ENCODE measurements at regions not wholly inside any gene's neighbourhood (a gene's known extent, or its start where the extent isn't known, plus 50 kb on each side); places are given as distances from the start of the nearest gene placed in this dataset.

DNA sequence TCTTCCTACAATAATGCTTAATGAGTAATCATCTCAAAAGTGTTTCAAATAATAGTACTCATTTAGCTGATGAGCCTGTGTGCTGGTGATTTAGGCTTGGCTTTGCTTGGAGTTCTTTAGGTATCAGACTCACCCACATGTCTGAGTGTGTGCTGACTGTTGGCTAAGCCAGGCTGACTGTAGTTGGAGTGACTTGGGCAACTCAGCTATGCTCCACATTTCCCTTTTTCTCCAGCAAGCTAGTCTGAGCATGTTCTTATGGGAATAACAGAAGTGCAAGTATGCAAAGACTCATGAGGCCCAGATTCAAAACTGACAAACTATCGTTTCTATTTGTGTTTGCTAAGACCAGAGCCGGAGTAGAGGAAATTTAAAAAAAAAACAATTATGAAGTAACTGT lies 99.0 kb upstream of the ADGRL4 start:
- no peaks in the 10 kb centered on the region for H3K36me3 ChIP-seq
- no peaks in the 10 kb centered on the region for H3K27me3 ChIP-seq
- H3K9me3 ChIP-seq: no peaks in the 10 kb centered on the region
- intact Hi-C loops (cut with DNase I; ENCODE audit: low total_unique reads): no loop called here
- H3K4me3 ChIP-seq: no peak overlapping the region
- TF ChIP-seq, protein P1, sequence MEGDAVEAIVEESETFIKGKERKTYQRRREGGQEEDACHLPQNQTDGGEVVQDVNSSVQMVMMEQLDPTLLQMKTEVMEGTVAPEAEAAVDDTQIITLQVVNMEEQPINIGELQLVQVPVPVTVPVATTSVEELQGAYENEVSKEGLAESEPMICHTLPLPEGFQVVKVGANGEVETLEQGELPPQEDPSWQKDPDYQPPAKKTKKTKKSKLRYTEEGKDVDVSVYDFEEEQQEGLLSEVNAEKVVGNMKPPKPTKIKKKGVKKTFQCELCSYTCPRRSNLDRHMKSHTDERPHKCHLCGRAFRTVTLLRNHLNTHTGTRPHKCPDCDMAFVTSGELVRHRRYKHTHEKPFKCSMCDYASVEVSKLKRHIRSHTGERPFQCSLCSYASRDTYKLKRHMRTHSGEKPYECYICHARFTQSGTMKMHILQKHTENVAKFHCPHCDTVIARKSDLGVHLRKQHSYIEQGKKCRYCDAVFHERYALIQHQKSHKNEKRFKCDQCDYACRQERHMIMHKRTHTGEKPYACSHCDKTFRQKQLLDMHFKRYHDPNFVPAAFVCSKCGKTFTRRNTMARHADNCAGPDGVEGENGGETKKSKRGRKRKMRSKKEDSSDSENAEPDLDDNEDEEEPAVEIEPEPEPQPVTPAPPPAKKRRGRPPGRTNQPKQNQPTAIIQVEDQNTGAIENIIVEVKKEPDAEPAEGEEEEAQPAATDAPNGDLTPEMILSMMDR (IDR thresholded peaks at IDR 0.05): no peak
- TF ChIP-seq POLR2AphosphoS5 (IDR thresholded peaks at IDR 0.05) (no peak), POLR2A (IDR thresholded peaks at IDR 0.05) (no peak)
- DNase-seq (ENCODE audit: low spot score in 2 of 2): no peak
- H3K4me1 ChIP-seq: no peaks in the 10 kb centered on the region
- no peak overlapping the region for H3K27ac ChIP-seq

- no peaks in the 10 kb centered on the region for H3K36me3 ChIP-seq
- no peak overlapping the region for H3K27ac ChIP-seq
- DNase-seq (ENCODE audit: low spot score in 2 of 2): no peak
- no peaks in the 10 kb centered on the region for H3K4me1 ChIP-seq
- no peak overlapping the region for H3K4me3 ChIP-seq
- TF ChIP-seq POLR2A (IDR thresholded peaks at IDR 0.05) (no peak), POLR2AphosphoS5 (IDR thresholded peaks at IDR 0.05) (no peak)
- TF ChIP-seq, protein P1 (IDR thresholded peaks at IDR 0.05): no peak
- H3K27me3 ChIP-seq: no peaks in the 10 kb centered on the region
- no peaks in the 10 kb centered on the region for H3K9me3 ChIP-seq
- intact Hi-C loops (cut with DNase I; ENCODE audit: low total_unique reads): no loop called here
Observed at GRCh38 chr1:79104617-79105016, 98.1 kb upstream of the ADGRL4 start.

GRCh38 chr1:79100385-79100784 lies 93.9 kb upstream of the ADGRL4 start:
- intact Hi-C loops (cut with DNase I; ENCODE audit: low total_unique reads): no loop called here
- no peak for TF ChIP-seq POLR2A (IDR thresholded peaks at IDR 0.05)
- TF ChIP-seq, protein P1 (IDR thresholded peaks at IDR 0.05): no peak
- TF ChIP-seq POLR2AphosphoS5 (IDR thresholded peaks at IDR 0.05): no peak
- no peaks in the 10 kb centered on the region for H3K9me3 ChIP-seq

DNA sequence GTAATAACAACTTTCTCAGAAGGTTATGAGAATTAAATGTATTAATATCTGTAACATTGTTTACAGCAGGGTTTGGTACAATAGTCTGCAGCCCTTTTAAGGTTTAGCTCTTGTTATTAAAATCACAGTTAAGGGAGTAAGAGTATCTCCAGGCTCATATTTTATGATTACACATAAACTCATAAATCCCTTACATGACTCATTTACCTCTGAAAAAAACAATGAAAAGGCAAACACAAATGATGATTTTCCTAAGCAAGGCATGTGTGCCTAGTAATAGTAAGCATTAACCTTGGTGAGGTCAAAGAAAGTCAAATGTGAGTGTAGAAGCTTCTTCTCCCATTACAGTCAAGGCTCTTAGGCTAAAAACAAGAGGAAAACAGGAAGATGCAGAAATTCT lies 84.5 kb upstream of the ADGRL4 start:
- H3K36me3 ChIP-seq: no peaks in the 10 kb centered on the region
- TF ChIP-seq, protein P1 (IDR thresholded peaks at IDR 0.05): no peak
- TF ChIP-seq POLR2AphosphoS5 (IDR thresholded peaks at IDR 0.05): no peak
- no peak for TF ChIP-seq POLR2A (IDR thresholded peaks at IDR 0.05)
- intact Hi-C loops (cut with DNase I; ENCODE audit: low total_unique reads): no loop called here
- no peak overlapping the region for H3K4me3 ChIP-seq
- no peak overlapping the region for H3K27ac ChIP-seq
- no peak for DNase-seq (ENCODE audit: low spot score in 2 of 2)
- no peaks in the 10 kb centered on the region for H3K27me3 ChIP-seq
- H3K9me3 ChIP-seq: no peaks in the 10 kb centered on the region
- no peaks in the 10 kb centered on the region for H3K4me1 ChIP-seq

More at GRCh38 chr1:79100385-79100784, 93.9 kb upstream of the ADGRL4 start:
- no peaks in the 10 kb centered on the region for H3K27me3 ChIP-seq
- no peak overlapping the region for H3K27ac ChIP-seq
- no peak overlapping the region for H3K4me3 ChIP-seq
- no peaks in the 10 kb centered on the region for H3K36me3 ChIP-seq
- H3K4me1 ChIP-seq: no peaks in the 10 kb centered on the region
- DNase-seq (ENCODE audit: low spot score in 2 of 2): no peak

DNA sequence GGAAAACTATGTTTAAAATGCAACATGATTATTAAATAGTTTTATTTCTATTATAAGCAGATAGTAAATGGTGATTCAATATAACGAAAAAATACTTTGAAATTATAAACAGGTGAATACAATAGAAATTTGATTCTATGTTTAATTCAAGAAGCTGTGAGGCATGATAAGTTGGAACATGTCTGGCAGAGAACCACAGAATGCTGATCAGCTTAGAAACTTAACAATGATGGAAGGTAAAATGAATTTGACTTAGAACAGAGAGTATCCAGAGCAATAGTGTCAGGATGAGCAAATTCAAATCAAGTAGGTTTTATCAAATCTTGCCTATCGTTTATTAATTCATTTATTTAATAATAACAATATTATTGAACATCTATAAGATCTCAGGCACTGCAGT lies 83.4 kb upstream of the ADGRL4 start:
- Histone ChIP-seq H3K9me3 (no peaks in the 10 kb centered on the region), H3K27me3 (no peaks in the 10 kb centered on the region), H3K4me1 (no peaks in the 10 kb centered on the region), H3K4me3 (no peak overlapping the region), H3K27ac (no peak overlapping the region), H3K36me3 (no peaks in the 10 kb centered on the region)
- intact Hi-C loops (cut with DNase I; ENCODE audit: low total_unique reads): no loop called here
- DNase-seq (ENCODE audit: low spot score in 2 of 2): no peak
- TF ChIP-seq POLR2A (IDR thresholded peaks at IDR 0.05) (no peak), POLR2AphosphoS5 (IDR thresholded peaks at IDR 0.05) (no peak)
- TF ChIP-seq, protein P1 (IDR thresholded peaks at IDR 0.05): no peak

All from breast epithelium (tissue), 4 donors.